A204.1 (cell line): ENCODE measurements at regions not wholly inside any gene's neighbourhood (a gene's known extent, or its start where the extent isn't known, plus 50 kb on each side); places are given as distances from the start of the nearest gene placed in this dataset.
"Not testable (repeated sequence)": the region's sequence is repeated elsewhere in the genome, so short reads cannot be mapped to it uniquely, and the experiment has no call there.

Experiments used
- FAIRE-seq: peaks from 2 replicates; lab custom pipeline; 2012; peaks lifted over from hg19 to GRCh38; lab: Jason Lieb, UNC

DNA sequence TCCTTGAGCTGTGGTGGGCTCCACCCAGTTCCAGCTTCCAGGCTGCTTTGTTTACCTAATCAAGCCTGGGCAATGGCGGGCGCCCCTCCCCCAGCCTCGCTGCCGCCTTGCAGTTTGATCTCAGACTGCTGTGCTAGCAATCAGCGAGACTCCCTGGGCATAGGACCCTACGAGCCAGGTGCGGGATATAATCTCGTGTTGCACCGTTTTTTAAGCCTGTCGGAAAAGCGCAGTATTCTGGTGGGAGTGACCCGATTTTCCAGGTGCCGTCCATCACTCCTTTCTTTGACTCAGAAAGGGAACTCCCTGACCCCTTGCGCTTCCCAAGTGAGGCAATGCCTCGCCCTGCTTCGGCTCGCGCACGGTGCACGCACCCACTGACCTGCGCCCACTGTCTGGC, 133.0 kb upstream of the TCF4 start:
- not testable (repeated sequence) for FAIRE-seq

- no peak for FAIRE-seq
These were observed 125.7 kb upstream of the TCF4 start for GRCh38 chr18:55713707-55714106.

DNA sequence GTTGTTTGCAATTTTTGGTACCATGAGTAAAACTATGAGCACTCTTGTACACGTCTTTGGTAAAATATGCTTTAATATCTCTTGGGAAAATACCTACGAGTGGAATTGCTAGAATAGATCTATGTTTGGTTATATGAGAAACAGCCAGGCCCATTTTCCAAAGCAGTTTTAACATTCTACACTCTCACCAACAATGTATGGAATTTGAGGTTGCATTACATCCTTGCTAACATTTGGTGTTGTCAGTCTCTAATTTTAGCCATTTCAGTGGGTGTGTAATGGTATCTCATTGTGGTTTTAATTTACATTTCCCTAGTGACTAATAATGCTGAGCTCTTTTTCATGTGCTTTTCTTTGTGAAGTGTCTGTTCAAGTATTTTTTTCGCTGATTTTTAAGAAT, 118.9 kb upstream of the TCF4 start:
- no peak for FAIRE-seq

DNA sequence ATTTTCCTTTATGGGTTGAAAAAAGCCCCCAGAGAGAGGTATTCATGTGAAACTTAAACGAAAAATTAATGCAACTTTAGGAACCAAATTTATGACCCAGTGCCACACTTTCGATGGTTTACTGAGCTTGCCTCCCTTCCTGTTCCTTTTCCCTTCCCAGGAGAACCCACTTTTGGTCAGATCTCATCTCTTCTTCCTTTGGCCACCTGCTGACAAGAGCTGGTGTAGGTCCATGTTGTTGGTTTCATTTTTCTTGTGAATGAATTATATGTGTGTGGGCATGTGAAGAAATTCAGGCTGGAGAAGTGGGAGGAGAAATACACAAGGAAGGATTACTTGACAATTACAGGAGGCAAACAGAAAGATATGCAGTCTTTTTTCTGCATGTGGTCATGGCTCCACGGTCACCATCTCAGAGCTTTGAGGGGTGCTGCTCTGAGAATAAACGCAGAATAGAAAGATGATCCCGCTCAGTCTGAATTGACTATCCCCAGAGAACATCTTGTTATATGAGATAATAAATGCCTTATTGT, 111.3 kb upstream of the TCF4 start:
- no peak for FAIRE-seq

- FAIRE-seq, result no peak
These were observed 108.8 kb upstream of the TCF4 start for GRCh38 chr18:55696811-55697210.

- no peak for FAIRE-seq
These were observed 107.1 kb upstream of the TCF4 start for GRCh38 chr18:55695091-55695490.

DNA sequence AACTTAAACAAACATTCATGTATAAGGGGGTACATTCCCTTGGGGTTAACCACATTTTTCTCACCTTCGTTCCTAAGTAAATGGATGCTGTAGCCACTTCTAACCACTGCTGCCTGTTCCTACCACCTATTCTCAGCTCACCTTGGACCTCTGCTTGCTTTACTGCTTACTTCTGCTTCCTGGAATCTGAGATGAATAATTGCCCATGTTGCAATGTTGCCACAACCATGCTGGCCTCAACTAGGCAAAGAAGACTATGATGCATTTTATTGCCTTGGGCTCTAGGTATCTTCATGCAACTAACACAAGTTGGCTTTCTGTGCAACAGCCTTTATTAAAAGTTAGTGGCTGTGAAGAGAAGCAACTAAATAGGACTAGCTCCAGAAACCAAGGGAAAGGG, 106.3 kb upstream of the TCF4 start:
- no peak for FAIRE-seq

GRCh38 chr18:55688030-55688429, 100.0 kb upstream of the TCF4 start:
- no peak for FAIRE-seq

DNA sequence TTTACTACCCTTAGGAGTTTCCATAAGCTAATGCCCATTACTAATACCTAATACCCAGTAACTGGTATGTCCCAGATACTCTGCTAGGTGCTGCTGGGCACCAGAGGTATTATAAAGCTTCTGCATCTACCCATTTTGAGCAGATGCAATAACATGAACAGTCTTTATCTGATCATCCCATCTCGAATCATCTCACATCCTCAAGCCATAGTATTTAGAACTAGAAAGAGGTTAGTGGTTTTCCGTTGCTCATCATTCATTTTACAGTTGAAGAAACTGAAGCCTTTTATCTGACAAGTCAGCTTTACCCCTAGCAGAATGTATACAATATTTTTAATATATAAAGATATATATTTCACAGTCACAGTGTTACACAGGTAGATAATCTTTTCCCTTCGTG, 99.1 kb upstream of the TCF4 start:
- FAIRE-seq, result no peak

- no peak for FAIRE-seq
These were observed 97.6 kb upstream of the TCF4 start for GRCh38 chr18:55685638-55686037.

DNA sequence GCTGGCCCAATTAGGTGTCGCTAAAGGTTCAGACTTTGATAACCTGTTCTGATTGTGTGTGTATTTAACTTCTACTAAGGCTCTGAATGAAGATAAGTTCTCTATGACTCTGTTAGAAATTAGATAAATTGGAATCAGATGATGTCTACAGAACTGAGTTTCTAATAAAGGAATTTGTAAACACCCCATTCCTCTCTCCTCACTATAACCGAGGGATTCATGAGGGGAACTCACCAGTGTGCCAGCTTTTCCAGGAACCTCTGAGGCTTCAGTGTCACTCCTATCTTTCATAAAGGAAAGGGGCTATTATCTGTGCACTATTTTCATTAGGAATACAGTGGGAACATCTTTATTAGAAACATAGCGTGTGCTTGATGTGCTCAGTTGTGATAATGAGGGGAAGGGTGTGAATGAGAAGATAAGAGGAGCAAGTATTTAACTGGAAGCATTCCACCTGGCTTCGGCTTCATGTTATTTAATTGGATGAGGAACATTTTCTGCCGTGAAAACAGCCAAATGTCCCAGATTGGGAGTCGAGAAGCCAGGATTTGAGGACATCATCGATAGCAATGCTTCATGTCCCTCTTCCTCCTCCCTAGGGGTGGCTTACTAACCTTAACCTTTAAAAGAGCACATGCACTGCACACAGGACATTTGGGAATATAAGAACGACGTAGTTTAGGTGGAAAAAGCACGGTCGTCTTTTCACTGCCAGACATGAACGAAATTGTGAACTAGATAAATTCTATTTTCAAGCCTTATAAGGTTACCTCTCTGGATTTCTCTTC, 84.8 kb upstream of the TCF4 start:
- FAIRE-seq, result no peak

GRCh38 chr18:55665506-55665905, 77.5 kb upstream of the TCF4 start:
- FAIRE-seq, result no peak

GRCh38 chr18:55664758-55665400, 76.9 kb upstream of the TCF4 start:
- FAIRE-seq, result not testable (repeated sequence)

- FAIRE-seq, result no peak
These were observed 75.9 kb upstream of the TCF4 start for GRCh38 chr18:55663891-55664290.

- FAIRE-seq, result no peak
These were observed 70.6 kb upstream of the TCF4 start for GRCh38 chr18:55658598-55658997.

DNA sequence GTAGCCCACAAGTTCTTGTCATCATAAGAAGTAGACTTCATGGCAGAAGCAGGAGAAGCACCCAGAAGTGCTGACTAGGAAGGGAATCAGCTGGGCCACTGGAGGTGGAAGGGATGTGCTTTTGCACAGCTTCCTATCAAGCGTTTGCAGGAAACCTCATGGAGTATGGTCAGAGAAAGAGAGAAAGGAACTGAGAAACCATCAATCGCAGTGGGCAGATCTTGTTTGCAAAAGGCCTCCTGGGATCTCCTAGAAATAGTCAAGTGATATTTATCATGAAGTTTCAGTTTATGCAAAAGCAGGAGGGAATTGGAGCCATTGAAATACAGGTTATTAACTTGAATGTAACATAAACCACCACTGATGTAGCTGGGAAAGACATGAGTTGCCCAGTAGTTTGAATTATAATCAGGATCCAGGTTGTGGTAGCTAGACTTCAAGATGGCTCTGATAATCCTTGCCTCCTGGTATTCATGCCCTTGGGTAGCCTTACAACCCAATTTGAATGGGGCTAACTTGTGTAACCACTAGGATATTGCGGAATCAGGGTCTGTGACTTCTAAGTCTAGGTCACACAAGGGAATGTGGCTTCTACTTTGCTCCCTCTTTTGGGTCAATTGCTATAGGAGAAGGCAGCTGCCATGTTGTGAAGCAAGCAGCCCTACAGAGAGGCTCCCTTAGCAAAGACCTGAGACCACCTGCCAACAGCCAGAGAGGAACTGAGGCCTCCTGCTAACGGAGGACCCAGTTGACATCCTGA, 69.8 kb upstream of the TCF4 start:
- no peak for FAIRE-seq

GRCh38 chr18:55654986-55655385, 67.0 kb upstream of the TCF4 start:
- FAIRE-seq, result no peak

DNA sequence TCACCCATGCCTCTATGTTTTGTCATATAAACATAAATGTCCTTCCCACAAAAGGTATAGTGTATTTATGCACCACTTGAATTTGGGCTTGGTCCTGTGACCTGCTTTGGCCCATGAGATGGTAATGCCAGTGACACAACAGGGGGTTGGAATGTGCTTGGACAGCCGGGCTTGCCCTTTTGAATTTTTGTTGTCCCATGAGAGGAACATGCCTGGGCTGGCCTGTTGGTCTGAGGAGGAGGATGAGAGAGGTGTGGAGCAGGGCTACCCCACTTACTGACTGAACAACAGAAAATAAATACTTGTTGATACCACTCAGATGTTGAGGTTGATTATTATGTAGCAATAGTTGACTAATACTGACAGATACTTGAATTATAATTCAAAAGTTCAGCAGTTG, 63.2 kb upstream of the TCF4 start:
- no peak for FAIRE-seq

DNA sequence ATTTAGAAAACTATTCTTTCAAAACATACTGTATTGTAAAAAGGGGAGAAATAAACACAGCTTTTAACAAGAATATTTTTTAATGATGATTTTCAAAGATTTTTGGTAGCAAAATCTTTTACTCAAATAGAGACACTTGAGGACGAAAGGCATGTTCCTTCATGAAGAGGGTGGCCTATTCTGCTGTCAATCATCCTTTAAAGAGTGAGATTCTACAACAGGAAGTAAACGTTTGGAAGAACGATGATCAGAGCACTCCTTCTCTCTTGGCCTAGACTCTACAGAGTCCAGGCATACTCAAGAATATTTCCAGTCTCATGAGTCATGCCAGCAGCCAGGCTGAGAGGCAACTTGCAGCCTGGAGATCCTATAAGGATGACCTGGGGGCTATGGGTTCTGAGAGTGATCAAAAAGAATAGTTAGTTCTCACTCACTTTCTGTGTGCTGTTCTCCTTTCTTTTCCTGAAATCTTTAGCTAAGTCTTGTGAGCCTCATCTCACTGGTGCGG, 62.4 kb upstream of the TCF4 start:
- FAIRE-seq, result no peak

DNA sequence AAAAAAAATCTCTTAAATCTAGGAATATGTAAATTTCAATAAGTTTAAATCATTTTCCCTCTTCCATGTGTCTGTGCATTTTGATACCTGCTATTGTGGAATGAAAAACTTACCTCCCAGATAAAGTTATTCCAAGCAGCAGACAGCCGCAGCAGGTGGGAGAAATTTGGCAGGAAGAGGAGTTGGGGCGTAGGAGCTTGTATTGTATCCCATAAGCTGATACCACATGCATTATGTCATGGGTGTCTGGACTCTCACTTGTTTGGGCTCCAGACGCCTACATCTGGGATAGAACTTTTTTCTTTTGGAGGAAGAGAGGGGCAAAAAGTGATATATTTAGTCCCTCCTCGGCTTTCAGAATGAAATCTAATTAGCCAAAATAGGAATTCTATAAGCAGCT, 59.3 kb upstream of the TCF4 start:
- FAIRE-seq, result no peak

DNA sequence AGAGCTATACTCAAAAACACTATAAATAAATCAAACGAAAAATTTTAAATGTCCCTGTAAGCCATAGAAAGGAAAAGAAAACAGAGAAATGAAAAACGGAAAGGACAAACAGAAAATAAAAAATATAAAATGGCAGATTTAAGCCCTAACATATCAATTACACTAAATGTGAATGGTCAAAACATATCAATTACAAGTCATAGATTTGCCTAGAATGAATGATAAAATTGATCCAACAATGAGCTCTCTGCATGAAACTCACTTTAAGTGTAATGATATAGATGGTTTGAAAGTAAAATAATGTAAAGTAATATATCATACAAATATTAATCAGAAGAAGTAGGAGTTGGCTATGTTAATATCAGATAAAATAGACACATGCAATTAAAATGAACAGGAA, 54.2 kb upstream of the TCF4 start:
- no peak for FAIRE-seq

DNA sequence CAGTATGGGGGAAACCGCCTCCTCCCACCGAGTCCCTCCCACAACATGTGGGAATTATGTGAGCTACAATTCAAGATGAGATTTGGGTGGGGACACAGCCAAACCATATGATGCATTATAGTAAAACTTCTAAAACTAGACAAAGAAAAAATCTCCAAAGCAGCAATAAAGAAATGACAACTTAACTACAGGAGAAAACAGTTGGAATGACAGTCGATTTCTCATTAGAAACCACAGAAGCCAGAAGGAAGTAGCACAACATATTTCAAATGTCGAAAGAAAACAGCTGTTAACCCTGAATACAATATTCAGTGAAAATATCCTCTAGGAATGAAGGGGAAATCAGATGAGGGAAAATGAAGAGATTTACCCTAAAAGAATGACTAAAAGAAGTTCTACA, 53.5 kb upstream of the TCF4 start:
- FAIRE-seq, result no peak
